Loucy (cell line): ENCODE measurements at regions not wholly inside any gene's neighbourhood (a gene's known extent, or its start where the extent isn't known, plus 50 kb on each side); places are given as distances from the start of the nearest gene placed in this dataset.

Source experiments
- H2AFZ ChIP-seq: fragments of 200-600 bp; sonication (generic); 2 replicates; pipeline ENCODE4 v1.6.0; 2016; ENCODE audit warnings: antibody characterized with exemption, mild to moderate bottlenecking, low read length, moderate library complexity
- H3F3A ChIP-seq: fragments of 200-600 bp; 2 replicates; pipeline ENCODE4 v1.6.0; 2016; ENCODE audit warnings: antibody characterized with exemption, low read depth, mild to moderate bottlenecking
- H3K27me3 ChIP-seq: fragments of 200-600 bp; sonication (generic); 2 replicates; pipeline ENCODE4 v1.6.1; 2014; ENCODE audit warnings: low read length, mild to moderate bottlenecking; ENCODE audit not compliant: insufficient read depth, poor library complexity, severe bottlenecking
- H3K36me3 ChIP-seq: fragments of 200-600 bp; sonication (generic); 2 replicates; pipeline ENCODE4 v1.6.1; 2016; ENCODE audit warnings: low read length; ENCODE audit not compliant: insufficient read depth
- H3K4me1 ChIP-seq: fragments of 200-600 bp; sonication (generic); 2 replicates; pipeline ENCODE4 v1.5.1; 2014; ENCODE audit warnings: low read length, mild to moderate bottlenecking; ENCODE audit not compliant: insufficient read depth, poor library complexity, severe bottlenecking
- H3K4me2 ChIP-seq: fragments of 200-600 bp; sonication (generic); 2 replicates; pipeline ENCODE4 v1.6.0; 2014; ENCODE audit warnings: antibody characterized with exemption, low read length, low read depth, mild to moderate bottlenecking; ENCODE audit not compliant: poor library complexity, severe bottlenecking
- H3K4me3 ChIP-seq: fragments of 200-600 bp; sonication (generic); 2 replicates; pipeline ENCODE4 v1.5.1; 2014; ENCODE audit warnings: low read length, mild to moderate bottlenecking, mixed read lengths; ENCODE audit not compliant: poor library complexity, severe bottlenecking
- H3K79me2 ChIP-seq: fragments of 200-600 bp; sonication (generic); 2 replicates; pipeline ENCODE4 v1.6.1; 2014; ENCODE audit warnings: low read length; ENCODE audit not compliant: insufficient read depth
- H3K9ac ChIP-seq: fragments of 200-600 bp; sonication (generic); 2 replicates; pipeline ENCODE4 v1.6.0; 2014; ENCODE audit warnings: mild to moderate bottlenecking, low read depth, low read length, moderate library complexity; ENCODE audit not compliant: poor library complexity, severe bottlenecking
- H3K9me2 ChIP-seq: fragments of 200-600 bp; sonication (generic); replicated peaks from 2 replicates; pipeline ENCODE4 v1.6.1; 2016; ENCODE audit warnings: low read depth, low read length, mixed read lengths
- H3K9me3 ChIP-seq: fragments of 200-600 bp; sonication (generic); 2 replicates; pipeline ENCODE4 v1.6.1; 2014; ENCODE audit warnings: mild to moderate bottlenecking, antibody characterized with exemption, low read length, low read depth; ENCODE audit not compliant: insufficient read depth
- H4K20me1 ChIP-seq: fragments of 200-600 bp; sonication (generic); 2 replicates; pipeline ENCODE4 v1.6.0; 2014; ENCODE audit warnings: antibody characterized with exemption, low read length, mild to moderate bottlenecking; ENCODE audit not compliant: insufficient read depth, poor library complexity, severe bottlenecking
- CTCF ChIP-seq: fragments of 200-600 bp; sonication (generic); conservative IDR thresholded peaks from 2 replicates; pipeline ENCODE4 v1.5.1; 2014; ENCODE audit warnings: mild to moderate bottlenecking, antibody characterized with exemption, low read length
- EZH2phosphoT487 ChIP-seq: fragments of 200-600 bp; IDR thresholded peaks from 2 replicates; pipeline ENCODE4 v1.6.1; 2018; ENCODE audit warnings: antibody characterized with exemption, mild to moderate bottlenecking, moderate library complexity, borderline replicate concordance

GRCh38 chr15:38930851-38931572 lies 366.4 kb upstream of the RASGRP1 start:
- Histone ChIP-seq H3K9me2 (no peaks in the 10 kb centered on the region), H2AFZ (no peak overlapping the region), H3K4me1 (peaks cover 7% of the 10 kb centered on the region), H3K79me2 (no peaks in the 10 kb centered on the region), H3K9me3 (no peaks in the 10 kb centered on the region), H3F3A (no peaks in the 10 kb centered on the region), H3K9ac (no peak overlapping the region), H3K4me3 (no peak overlapping the region), H3K4me2 (no peak overlapping the region), H3K36me3 (no peaks in the 10 kb centered on the region), H3K27me3 (no peaks in the 10 kb centered on the region), H4K20me1 (no peaks in the 10 kb centered on the region)
- no peak for TF ChIP-seq CTCF
- no peak for TF ChIP-seq EZH2phosphoT487

- no peak overlapping the region for H3K9ac ChIP-seq
- H2AFZ ChIP-seq: no peak overlapping the region
- H3K4me3 ChIP-seq: no peak overlapping the region
- H3F3A ChIP-seq: no peaks in the 10 kb centered on the region
- H3K79me2 ChIP-seq: no peaks in the 10 kb centered on the region
- H3K36me3 ChIP-seq: no peaks in the 10 kb centered on the region
- no peaks in the 10 kb centered on the region for H3K9me3 ChIP-seq
- H4K20me1 ChIP-seq: no peaks in the 10 kb centered on the region
- no peaks in the 10 kb centered on the region for H3K27me3 ChIP-seq
- H3K9me2 ChIP-seq: no peaks in the 10 kb centered on the region
- no peak for TF ChIP-seq CTCF
- no peak for TF ChIP-seq EZH2phosphoT487
- peaks cover 13% of the 10 kb centered on the region for H3K4me1 ChIP-seq
- peak overlapping the region; percentile 40 for H3K4me2 ChIP-seq
Observed at GRCh38 chr15:38941399-38941953, 376.9 kb upstream of the RASGRP1 start.

- Histone ChIP-seq H3K27me3 (no peaks in the 10 kb centered on the region), H3K4me3 (no peak overlapping the region), H3F3A (no peaks in the 10 kb centered on the region), H3K9ac (no peak overlapping the region), H3K4me1 (peaks cover 13% of the 10 kb centered on the region), H3K9me2 (no peaks in the 10 kb centered on the region), H2AFZ (no peak overlapping the region), H4K20me1 (no peaks in the 10 kb centered on the region), H3K79me2 (no peaks in the 10 kb centered on the region), H3K9me3 (no peaks in the 10 kb centered on the region), H3K4me2 (no peak overlapping the region), H3K36me3 (no peaks in the 10 kb centered on the region)
- TF ChIP-seq CTCF (no peak), EZH2phosphoT487 (no peak)
Observed at GRCh38 chr15:38944536-38944935, 379.9 kb upstream of the RASGRP1 start.
